GM23338 (cell line): ENCODE measurements at regions not wholly inside any gene's neighbourhood (a gene's known extent, or its start where the extent isn't known, plus 50 kb on each side); places are given as distances from the start of the nearest gene placed in this dataset.

Experiments used
- ATAC-seq: fragments of 200-7000 bp; cut with Tn5 transposase; 3 replicates; pipeline ENCODE4 v1.9.1; 2020
- DNase-seq: peaks from one replicate; pipeline ENCODE4 v3.0.0-alpha.2; 2015; ENCODE audit warnings: low spot score
- H2AFZ ChIP-seq: fragments of 200-600 bp; sonication (generic); 2 replicates; pipeline ENCODE4 v1.8.0; 2016; ENCODE audit warnings: antibody characterized with exemption, mild to moderate bottlenecking, moderate library complexity
- H3F3A ChIP-seq: fragments of 200-600 bp; sonication (generic); replicated peaks from 2 replicates; pipeline ENCODE4 v1.8.0; 2017; ENCODE audit warnings: antibody characterized with exemption, mixed run types, low read depth
- H3K27ac ChIP-seq: fragments of 200-600 bp; sonication (generic); 2 replicates; pipeline ENCODE4 v1.6.1; 2016; ENCODE audit warnings: low read depth
- H3K27me3 ChIP-seq: fragments of 200-600 bp; sonication (generic); 2 replicates; pipeline ENCODE4 v1.8.0; 2016; ENCODE audit warnings: mild to moderate bottlenecking, mixed run types, moderate library complexity; ENCODE audit not compliant: insufficient read depth
- H3K36me3 ChIP-seq: fragments of 200-600 bp; sonication (generic); 2 replicates; pipeline ENCODE4 v1.8.0; 2016; ENCODE audit warnings: mild to moderate bottlenecking; ENCODE audit not compliant: insufficient read depth
- H3K4me1 ChIP-seq: fragments of 200-600 bp; sonication (generic); 2 replicates; pipeline ENCODE4 v1.8.0; 2016; ENCODE audit warnings: mild to moderate bottlenecking, moderate library complexity; ENCODE audit not compliant: insufficient read depth
- H3K4me2 ChIP-seq: fragments of 200-600 bp; sonication (generic); 2 replicates; pipeline ENCODE4 v1.7.1; 2017; ENCODE audit warnings: mixed run types
- H3K4me3 ChIP-seq: fragments of 200-600 bp; sonication (generic); 2 replicates; pipeline ENCODE4 v1.6.1; 2016; ENCODE audit warnings: mixed run types
- H3K79me2 ChIP-seq: fragments of 200-600 bp; sonication (generic); replicated peaks from 2 replicates; pipeline ENCODE4 v1.8.0; 2017; ENCODE audit warnings: mild to moderate bottlenecking; ENCODE audit not compliant: insufficient read depth
- H3K9me2 ChIP-seq: fragments of 200-600 bp; sonication (generic); 2 replicates; pipeline ENCODE4 v1.8.0; 2017; ENCODE audit not compliant: insufficient read depth
- H4K20me1 ChIP-seq: fragments of 200-600 bp; sonication (generic); replicated peaks from 2 replicates; pipeline ENCODE4 v1.8.0; 2017; ENCODE audit warnings: mild to moderate bottlenecking; ENCODE audit not compliant: insufficient read depth
- H3K27ac Mint-ChIP-seq: 2 replicates; pipeline ENCODE4 v1.8.0; 2020; ENCODE audit warnings: inconsistent platforms, mild to moderate bottlenecking, moderate library complexity, mixed read lengths
- H3K27me3 Mint-ChIP-seq: 3 replicates; pipeline ENCODE4 v1.8.0; 2022; ENCODE audit warnings: low read depth, mild to moderate bottlenecking, moderate library complexity, mixed read lengths, inconsistent platforms; ENCODE audit not compliant: insufficient read depth, poor library complexity
- H3K36me3 Mint-ChIP-seq: 3 replicates; pipeline ENCODE4 v1.8.0; 2021; ENCODE audit warnings: low read depth, mild to moderate bottlenecking, inconsistent platforms, moderate library complexity, mixed read lengths
- H3K4me1 Mint-ChIP-seq: 3 replicates; pipeline ENCODE4 v1.8.0; 2020; ENCODE audit warnings: mild to moderate bottlenecking, inconsistent platforms, mixed read lengths
- H3K4me3 Mint-ChIP-seq: 3 replicates; pipeline ENCODE4 v1.8.0; 2021; ENCODE audit warnings: moderate library complexity, mild to moderate bottlenecking, inconsistent platforms, mixed read lengths
- H3K9me3 Mint-ChIP-seq: 3 replicates; pipeline ENCODE4 v1.8.0; 2020; ENCODE audit warnings: moderate library complexity, mild to moderate bottlenecking, inconsistent platforms, mixed read lengths
- EZH2 ChIP-seq: fragments of 200-600 bp; sonication (generic); IDR thresholded peaks from one replicate; pipeline ENCODE4 v1.8.0; 2017; ENCODE audit warnings: antibody characterized with exemption, mild to moderate bottlenecking, low read depth; ENCODE audit not compliant: unreplicated experiment
- JUNB ChIP-seq: IDR thresholded peaks from one replicate; pipeline ENCODE4 v1.6.1; 2016; ENCODE audit warnings: antibody characterized with exemption; ENCODE audit not compliant: unreplicated experiment
- NANOG ChIP-seq: IDR thresholded peaks from 2 replicates; pipeline ENCODE4 v1.6.1; 2016; ENCODE audit warnings: antibody characterized with exemption, borderline replicate concordance
- REST ChIP-seq: IDR thresholded peaks from one replicate; pipeline ENCODE4 v1.6.1; 2018; ENCODE audit warnings: antibody characterized with exemption; ENCODE audit not compliant: unreplicated experiment
- ZNF114 ChIP-seq: fragments of 250-450 bp; sonication (Bioruptor Pico); IDR thresholded peaks from 2 replicates; pipeline ENCODE4 v1.5.0; 2020; ENCODE audit warnings: mild to moderate bottlenecking, moderate library complexity
- TF ChIP-seq, protein P1 (sequence below): fragments of 250-450 bp; sonication (Bioruptor Pico); IDR thresholded peaks from 2 replicates; pipeline ENCODE4 v1.5.0; 2020; ENCODE audit warnings: mild to moderate bottlenecking, moderate library complexity

GRCh38 chr2:567496-567864 lies 109.7 kb downstream of the TMEM18 start (continued):
- TF ChIP-seq, protein P1, sequence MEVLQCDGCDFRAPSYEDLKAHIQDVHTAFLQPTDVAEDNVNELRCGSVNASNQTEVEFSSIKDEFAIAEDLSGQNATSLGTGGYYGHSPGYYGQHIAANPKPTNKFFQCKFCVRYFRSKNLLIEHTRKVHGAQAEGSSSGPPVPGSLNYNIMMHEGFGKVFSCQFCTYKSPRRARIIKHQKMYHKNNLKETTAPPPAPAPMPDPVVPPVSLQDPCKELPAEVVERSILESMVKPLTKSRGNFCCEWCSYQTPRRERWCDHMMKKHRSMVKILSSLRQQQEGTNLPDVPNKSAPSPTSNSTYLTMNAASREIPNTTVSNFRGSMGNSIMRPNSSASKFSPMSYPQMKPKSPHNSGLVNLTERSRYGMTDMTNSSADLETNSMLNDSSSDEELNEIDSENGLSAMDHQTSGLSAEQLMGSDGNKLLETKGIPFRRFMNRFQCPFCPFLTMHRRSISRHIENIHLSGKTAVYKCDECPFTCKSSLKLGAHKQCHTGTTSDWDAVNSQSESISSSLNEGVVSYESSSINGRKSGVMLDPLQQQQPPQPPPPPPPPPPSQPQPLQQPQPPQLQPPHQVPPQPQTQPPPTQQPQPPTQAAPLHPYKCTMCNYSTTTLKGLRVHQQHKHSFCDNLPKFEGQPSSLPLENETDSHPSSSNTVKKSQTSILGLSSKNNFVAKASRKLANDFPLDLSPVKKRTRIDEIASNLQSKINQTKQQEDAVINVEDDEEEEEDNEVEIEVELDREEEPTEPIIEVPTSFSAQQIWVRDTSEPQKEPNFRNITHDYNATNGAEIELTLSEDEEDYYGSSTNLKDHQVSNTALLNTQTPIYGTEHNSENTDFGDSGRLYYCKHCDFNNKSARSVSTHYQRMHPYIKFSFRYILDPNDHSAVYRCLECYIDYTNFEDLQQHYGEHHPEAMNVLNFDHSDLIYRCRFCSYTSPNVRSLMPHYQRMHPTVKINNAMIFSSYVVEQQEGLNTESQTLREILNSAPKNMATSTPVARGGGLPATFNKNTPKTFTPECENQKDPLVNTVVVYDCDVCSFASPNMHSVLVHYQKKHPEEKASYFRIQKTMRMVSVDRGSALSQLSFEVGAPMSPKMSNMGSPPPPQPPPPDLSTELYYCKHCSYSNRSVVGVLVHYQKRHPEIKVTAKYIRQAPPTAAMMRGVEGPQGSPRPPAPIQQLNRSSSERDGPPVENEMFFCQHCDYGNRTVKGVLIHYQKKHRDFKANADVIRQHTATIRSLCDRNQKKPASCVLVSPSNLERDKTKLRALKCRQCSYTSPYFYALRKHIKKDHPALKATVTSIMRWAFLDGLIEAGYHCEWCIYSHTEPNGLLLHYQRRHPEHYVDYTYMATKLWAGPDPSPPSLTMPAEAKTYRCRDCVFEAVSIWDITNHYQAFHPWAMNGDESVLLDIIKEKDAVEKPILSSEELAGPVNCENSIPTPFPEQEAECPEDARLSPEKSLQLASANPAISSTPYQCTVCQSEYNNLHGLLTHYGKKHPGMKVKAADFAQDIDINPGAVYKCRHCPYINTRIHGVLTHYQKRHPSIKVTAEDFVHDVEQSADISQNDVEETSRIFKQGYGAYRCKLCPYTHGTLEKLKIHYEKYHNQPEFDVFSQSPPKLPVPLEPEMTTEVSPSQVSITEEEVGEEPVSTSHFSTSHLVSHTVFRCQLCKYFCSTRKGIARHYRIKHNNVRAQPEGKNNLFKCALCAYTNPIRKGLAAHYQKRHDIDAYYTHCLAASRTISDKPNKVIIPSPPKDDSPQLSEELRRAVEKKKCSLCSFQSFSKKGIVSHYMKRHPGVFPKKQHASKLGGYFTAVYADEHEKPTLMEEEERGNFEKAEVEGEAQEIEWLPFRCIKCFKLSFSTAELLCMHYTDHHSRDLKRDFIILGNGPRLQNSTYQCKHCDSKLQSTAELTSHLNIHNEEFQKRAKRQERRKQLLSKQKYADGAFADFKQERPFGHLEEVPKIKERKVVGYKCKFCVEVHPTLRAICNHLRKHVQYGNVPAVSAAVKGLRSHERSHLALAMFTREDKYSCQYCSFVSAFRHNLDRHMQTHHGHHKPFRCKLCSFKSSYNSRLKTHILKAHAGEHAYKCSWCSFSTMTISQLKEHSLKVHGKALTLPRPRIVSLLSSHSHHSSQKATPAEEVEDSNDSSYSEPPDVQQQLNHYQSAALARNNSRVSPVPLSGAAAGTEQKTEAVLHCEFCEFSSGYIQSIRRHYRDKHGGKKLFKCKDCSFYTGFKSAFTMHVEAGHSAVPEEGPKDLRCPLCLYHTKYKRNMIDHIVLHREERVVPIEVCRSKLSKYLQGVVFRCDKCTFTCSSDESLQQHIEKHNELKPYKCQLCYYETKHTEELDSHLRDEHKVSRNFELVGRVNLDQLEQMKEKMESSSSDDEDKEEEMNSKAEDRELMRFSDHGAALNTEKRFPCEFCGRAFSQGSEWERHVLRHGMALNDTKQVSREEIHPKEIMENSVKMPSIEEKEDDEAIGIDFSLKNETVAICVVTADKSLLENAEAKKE (CRISPR knock-in tag) = no peak
- TF ChIP-seq JUNB (no peak), EZH2 (no peak), NANOG (no peak), ZNF114 (no peak)

DNA sequence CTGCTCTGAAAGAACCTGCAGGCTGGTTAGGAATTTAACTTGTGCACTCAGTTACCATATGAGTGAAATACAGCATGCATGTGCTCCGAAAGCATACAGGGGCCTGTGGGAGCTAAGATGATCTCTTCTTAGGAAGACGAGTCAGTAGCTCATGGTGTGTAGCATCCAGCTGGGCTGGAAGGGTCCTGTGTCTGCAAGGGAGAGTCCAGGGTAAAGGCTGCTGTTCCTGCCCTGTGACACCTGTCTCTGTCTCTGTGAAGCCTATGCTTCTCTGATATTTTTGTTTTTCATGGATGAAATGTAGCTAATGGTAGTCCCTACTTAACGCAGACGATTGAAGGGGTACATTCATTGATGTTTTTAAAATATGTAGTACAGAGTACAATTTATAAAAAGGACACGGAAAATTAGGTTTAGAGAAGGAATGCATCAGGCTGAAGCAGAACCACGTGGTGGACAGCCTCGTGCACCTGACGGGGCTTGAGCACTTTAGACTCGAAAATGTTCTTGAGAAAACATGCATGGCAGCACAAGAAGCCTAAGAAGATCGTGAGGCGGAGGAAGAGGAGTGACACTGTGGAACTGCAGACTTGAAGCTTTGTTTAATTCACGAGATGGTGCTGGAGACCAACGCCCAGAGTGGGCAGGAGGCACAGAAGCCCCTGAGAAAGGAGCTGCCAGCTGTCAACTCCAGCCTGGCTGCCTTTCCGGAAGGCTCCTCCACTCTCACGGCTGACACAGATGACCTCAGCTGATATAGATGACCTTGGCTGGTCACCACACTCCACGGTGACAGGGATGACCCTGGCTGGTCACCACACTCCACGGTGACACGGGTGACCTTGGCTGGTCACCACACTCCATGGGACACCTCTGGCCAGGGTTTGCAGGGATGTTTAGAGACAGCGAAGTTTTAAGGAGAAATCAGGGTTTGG lies 110.6 kb downstream of the TMEM18 start:
- Mint-ChIP-seq H3K36me3 (no peaks in the 10 kb centered on the region), H3K4me1 (no peaks in the 10 kb centered on the region; the same call in 2 of the 3 replicates), H3K27ac (no peak overlapping the region), H3K4me3 (no peak overlapping the region), H3K9me3 (peaks cover 5% of the 10 kb centered on the region; the same call in 2 of the 3 replicates), H3K27me3 (peaks cover 2% of the 10 kb centered on the region)
- no peaks in the 10 kb centered on the region for H3K79me2 ChIP-seq
- ATAC-seq (no peak), DNase-seq (no peak)
- no peaks in the 10 kb centered on the region for H3K4me1 ChIP-seq
- H3K27me3 ChIP-seq = no peaks in the 10 kb centered on the region
- H3K27ac ChIP-seq = no peak overlapping the region
- H3K9me2 ChIP-seq = no peaks in the 10 kb centered on the region
- no peaks in the 10 kb centered on the region for H4K20me1 ChIP-seq
- no peak overlapping the region for H2AFZ ChIP-seq
- H3K4me3 ChIP-seq = no peak overlapping the region
- H3K36me3 ChIP-seq = no peaks in the 10 kb centered on the region
- no peaks in the 10 kb centered on the region for H3F3A ChIP-seq
- no peak overlapping the region for H3K4me2 ChIP-seq
- TF ChIP-seq REST = no peak
